AG04449 (cell line): ENCODE measurements at regions not wholly inside any gene's neighbourhood (a gene's known extent, or its start where the extent isn't known, plus 50 kb on each side); places are given as distances from the start of the nearest gene placed in this dataset.

Experiments
- CTCF ChIA-PET: fragments of 350-600 bp; formaldehyde crosslinking; extraction: SDS; loops from one replicate; lab custom pipeline; 2021; ENCODE audit warnings: antibody characterized with exemption; lab: Yijun Ruan, JAX
- POLR2A ChIA-PET: fragments of 400-600, 350-600 bp; formaldehyde crosslinking; extraction: SDS; loops from one replicate; lab custom pipeline; 2020; ENCODE audit warnings: antibody characterized with exemption, inconsistent platforms; lab: Yijun Ruan, JAX
- DNase-seq: peaks from one replicate; pipeline ENCODE4 v3.0.0-alpha.2; 2010; ENCODE audit warnings: low read depth, low spot score
- H3K4me3 ChIP-seq: 2 replicates; pipeline ENCODE4 v1.5.1; 2011; ENCODE audit warnings: low read depth, mild to moderate bottlenecking, control low read depth, low read length
- TF ChIP-seq, protein P1 (sequence below): IDR thresholded peaks from one replicate; pipeline ENCODE4 v1.5.1; 2011; ENCODE audit warnings: mild to moderate bottlenecking, moderate library complexity, low read length, control low read depth, inconsistent platforms; ENCODE audit not compliant: insufficient read depth; ENCODE audit errors: missing control alignments

GRCh38 chr5:68644971-68645370, 429.4 kb downstream of the PIK3R1 start:
- DNase-seq = no peak
- TF ChIP-seq, protein P1, sequence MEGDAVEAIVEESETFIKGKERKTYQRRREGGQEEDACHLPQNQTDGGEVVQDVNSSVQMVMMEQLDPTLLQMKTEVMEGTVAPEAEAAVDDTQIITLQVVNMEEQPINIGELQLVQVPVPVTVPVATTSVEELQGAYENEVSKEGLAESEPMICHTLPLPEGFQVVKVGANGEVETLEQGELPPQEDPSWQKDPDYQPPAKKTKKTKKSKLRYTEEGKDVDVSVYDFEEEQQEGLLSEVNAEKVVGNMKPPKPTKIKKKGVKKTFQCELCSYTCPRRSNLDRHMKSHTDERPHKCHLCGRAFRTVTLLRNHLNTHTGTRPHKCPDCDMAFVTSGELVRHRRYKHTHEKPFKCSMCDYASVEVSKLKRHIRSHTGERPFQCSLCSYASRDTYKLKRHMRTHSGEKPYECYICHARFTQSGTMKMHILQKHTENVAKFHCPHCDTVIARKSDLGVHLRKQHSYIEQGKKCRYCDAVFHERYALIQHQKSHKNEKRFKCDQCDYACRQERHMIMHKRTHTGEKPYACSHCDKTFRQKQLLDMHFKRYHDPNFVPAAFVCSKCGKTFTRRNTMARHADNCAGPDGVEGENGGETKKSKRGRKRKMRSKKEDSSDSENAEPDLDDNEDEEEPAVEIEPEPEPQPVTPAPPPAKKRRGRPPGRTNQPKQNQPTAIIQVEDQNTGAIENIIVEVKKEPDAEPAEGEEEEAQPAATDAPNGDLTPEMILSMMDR = no peak
- CTCF ChIA-PET = interaction anchor here (1.1 to 1.6 kb wide), 2 partner anchors 11 to 15 kb away, joined by 3 to 5 read pairs; no protein-coding TSS in a partner anchor
- no peak overlapping the region for H3K4me3 ChIP-seq
- POLR2A ChIA-PET = no interaction called here

GRCh38 chr5:68646144-68646543, 430.6 kb downstream of the PIK3R1 start:
- no peak for DNase-seq
- ChIA-PET POLR2A (no interaction called here), CTCF (no interaction called here)
- no peak overlapping the region for H3K4me3 ChIP-seq
- TF ChIP-seq, protein P1 = no peak

- no peak for DNase-seq
- ChIA-PET CTCF (interaction anchor here (1.4 kb wide), 1 partner anchor 9 kb away, joined by 3 read pairs; no protein-coding TSS in a partner anchor), POLR2A (no interaction called here)
- TF ChIP-seq, protein P1 = no peak
- H3K4me3 ChIP-seq = no peak overlapping the region
Observed at GRCh38 chr5:68647743-68648142, 432.2 kb downstream of the PIK3R1 start.

DNA sequence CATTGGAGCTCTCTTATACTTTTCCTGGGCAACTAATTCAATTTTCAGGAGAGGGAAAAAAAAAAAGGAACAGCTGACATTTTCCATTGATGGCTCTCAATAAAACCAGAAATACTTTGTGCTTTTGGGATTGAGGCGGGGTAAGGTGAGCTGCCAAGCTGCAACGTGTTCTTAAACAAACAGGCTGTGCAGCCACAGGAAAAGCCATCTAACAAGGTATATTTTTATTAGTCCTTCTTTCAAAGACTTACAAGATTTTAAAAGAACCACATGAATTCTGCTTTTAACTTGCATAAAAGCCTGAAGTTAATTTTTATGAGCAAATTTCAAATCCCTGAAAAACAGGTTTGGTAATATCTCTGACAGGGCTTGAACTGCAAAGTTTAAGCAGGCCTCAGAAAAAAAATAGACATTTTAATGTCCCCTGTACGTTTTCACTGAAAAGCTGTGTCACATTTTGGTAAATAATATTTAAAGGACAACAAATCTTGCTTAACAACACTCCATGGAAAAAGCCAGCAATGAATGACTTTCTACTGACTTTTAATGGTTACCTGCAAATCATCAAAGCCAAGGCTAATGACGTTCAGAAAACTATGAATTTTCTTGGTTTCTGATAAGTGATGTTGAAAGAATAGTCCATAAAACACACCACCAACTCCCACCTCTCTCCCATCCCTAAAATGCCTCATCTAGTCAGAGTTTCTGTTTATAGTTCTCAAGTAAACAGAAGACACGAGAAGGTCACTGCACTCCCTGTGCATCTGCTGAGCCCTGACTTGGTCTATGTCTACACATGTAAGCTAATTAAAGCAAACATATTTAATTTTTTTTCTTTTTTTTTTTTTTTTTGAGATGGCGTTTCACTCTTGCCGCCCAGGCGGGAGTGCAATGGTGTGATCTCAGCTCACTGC, 433.6 kb downstream of the PIK3R1 start:
- ChIA-PET POLR2A (no interaction called here), CTCF (no interaction called here)
- TF ChIP-seq, protein P1 = no peak
- H3K4me3 ChIP-seq = no peak overlapping the region
- DNase-seq = no peak

GRCh38 chr5:68652534-68652965, 437.0 kb downstream of the PIK3R1 start:
- ChIA-PET POLR2A (no interaction called here), CTCF (interaction anchor here (1.1 kb wide), 1 partner anchor 366 kb away, joined by 3 read pairs; no protein-coding TSS in a partner anchor)
- TF ChIP-seq, protein P1 = no peak
- DNase-seq = peak; percentile 28
- no peak overlapping the region for H3K4me3 ChIP-seq

DNA sequence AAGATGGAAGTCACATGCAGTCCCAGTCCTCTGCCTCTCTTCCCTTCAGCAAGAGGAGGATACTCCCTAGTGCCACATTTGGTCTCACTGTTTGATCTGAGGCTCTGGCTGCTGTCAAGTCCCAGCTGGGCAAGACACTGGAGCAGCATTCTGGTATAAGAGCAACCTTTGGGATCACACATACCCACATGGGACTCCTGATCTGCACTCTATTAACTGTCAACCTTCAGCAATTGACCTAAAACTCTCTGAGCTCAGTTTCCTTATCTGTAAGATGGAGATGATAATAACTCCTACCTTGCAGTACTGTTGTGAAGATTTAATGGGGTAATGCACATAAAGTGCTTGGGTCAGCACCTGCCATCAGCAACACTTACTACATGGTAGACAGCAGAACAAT, 437.9 kb downstream of the PIK3R1 start:
- POLR2A ChIA-PET = no interaction called here
- TF ChIP-seq, protein P1 = no peak
- DNase-seq = no peak
- no peak overlapping the region for H3K4me3 ChIP-seq
- CTCF ChIA-PET = no interaction called here
